WTC11 (cell line): ENCODE measurements at regions not wholly inside any gene's neighbourhood (a gene's known extent, or its start where the extent isn't known, plus 50 kb on each side); places are given as distances from the start of the nearest gene placed in this dataset.

Experiments used
- ATAC-seq: fragments of 200-7000 bp; cut with Tn5 transposase; 2 replicates; pipeline ENCODE4 v1.10.0; 2021; ENCODE audit warnings: mild to moderate bottlenecking, moderate library complexity
- CTCF ChIA-PET: fragments of 300-600 bp; sonication (Branson Sonifier 250); formaldehyde crosslinking; loops from one replicate; lab custom pipeline; 2021; ENCODE audit warnings: antibody characterized with exemption; lab: Charles Lee
- POLR2A ChIA-PET: fragments of 350-600 bp; sonication (Branson Sonifier 250); formaldehyde crosslinking; loops from one replicate; lab custom pipeline; 2021; ENCODE audit warnings: antibody characterized with exemption; lab: Charles Lee
- DNase-seq: peaks from one replicate; pipeline ENCODE4 v3.0.0; 2021; ENCODE audit warnings: low spot score
- H3K27ac Mint-ChIP-seq: 2 replicates; pipeline ENCODE4 v1.8.0; 2021; ENCODE audit warnings: mixed read lengths
- H3K27me3 Mint-ChIP-seq: 2 replicates; pipeline ENCODE4 v1.8.0; 2021; ENCODE audit warnings: low read depth, mild to moderate bottlenecking, moderate library complexity, mixed read lengths
- H3K36me3 Mint-ChIP-seq: 2 replicates; pipeline ENCODE4 v1.8.0; 2021; ENCODE audit warnings: mixed read lengths
- H3K4me1 Mint-ChIP-seq: 2 replicates; pipeline ENCODE4 v1.8.0; 2022; ENCODE audit warnings: mixed read lengths
- H3K4me3 Mint-ChIP-seq: 2 replicates; pipeline ENCODE4 v1.8.0; 2021; ENCODE audit warnings: mild to moderate bottlenecking, moderate library complexity, mixed read lengths
- H3K9me3 Mint-ChIP-seq: 2 replicates; pipeline ENCODE4 v1.8.0; 2021; ENCODE audit warnings: mixed read lengths
- AR ChIP-seq: fragments of 250-450 bp; sonication (Bioruptor Pico); IDR thresholded peaks from 2 replicates; pipeline ENCODE4 v1.9.0; 2021; ENCODE audit warnings: mild to moderate bottlenecking
- ELF4 ChIP-seq: sonication (generic); formaldehyde crosslinking; IDR thresholded peaks from 2 replicates; pipeline ENCODE4 v1.8.1; 2022; ENCODE audit warnings: low read depth, mild to moderate bottlenecking, moderate library complexity, missing genetic modification reagents
- FOXP1 ChIP-seq: sonication (generic); formaldehyde crosslinking; IDR thresholded peaks from 2 replicates; pipeline ENCODE4 v1.8.0; 2022; ENCODE audit warnings: missing genetic modification reagents, mild to moderate bottlenecking, moderate library complexity, borderline replicate concordance
- GABPB1 ChIP-seq: sonication (generic); formaldehyde crosslinking; IDR thresholded peaks from 2 replicates; pipeline ENCODE4 v1.8.1; 2023; ENCODE audit warnings: mild to moderate bottlenecking, missing genetic modification reagents
- GTF2I ChIP-seq: fragments of 250-450 bp; sonication (Bioruptor Pico); conservative IDR thresholded peaks from 2 replicates; pipeline ENCODE4 v1.4.0; 2021; ENCODE audit warnings: mild to moderate bottlenecking
- JAZF1 ChIP-seq: fragments of 250-450 bp; sonication (Bioruptor Pico); IDR thresholded peaks from 2 replicates; pipeline ENCODE4 v1.9.0; 2021; ENCODE audit warnings: moderate library complexity, mild to moderate bottlenecking, inconsistent platforms
- KAT7 ChIP-seq: sonication (generic); formaldehyde crosslinking; IDR thresholded peaks from 2 replicates; pipeline ENCODE4 v1.8.1; 2023; ENCODE audit warnings: missing genetic modification reagents, mild to moderate bottlenecking, borderline replicate concordance
- MXD4 ChIP-seq: fragments of 250-450 bp; sonication (Bioruptor Pico); IDR thresholded peaks from 2 replicates; pipeline ENCODE4 v1.8.0; 2021; ENCODE audit warnings: mild to moderate bottlenecking, moderate library complexity, borderline replicate concordance
- MYBL2 ChIP-seq: sonication (generic); formaldehyde crosslinking; IDR thresholded peaks from 2 replicates; pipeline ENCODE4 v1.8.1; 2023; ENCODE audit warnings: mild to moderate bottlenecking, moderate library complexity, missing genetic modification reagents
- NFATC4 ChIP-seq: fragments of 250-450 bp; sonication (Bioruptor Pico); IDR thresholded peaks from 2 replicates; pipeline ENCODE4 v1.9.0; 2021; ENCODE audit warnings: mild to moderate bottlenecking
- NR2C2 ChIP-seq: sonication (generic); formaldehyde crosslinking; IDR thresholded peaks from 2 replicates; pipeline ENCODE4 v1.8.0; 2022; ENCODE audit warnings: mild to moderate bottlenecking, missing genetic modification reagents
- NR3C1 ChIP-seq: sonication (generic); formaldehyde crosslinking; conservative IDR thresholded peaks from 2 replicates; pipeline ENCODE4 v1.8.1; 2023; ENCODE audit warnings: low read depth, mild to moderate bottlenecking, missing genetic modification reagents
- PRRX2 ChIP-seq: fragments of 250-450 bp; sonication (Bioruptor Pico); IDR thresholded peaks from 2 replicates; pipeline ENCODE4 v1.8.0; 2021; ENCODE audit warnings: mild to moderate bottlenecking
- RORB ChIP-seq: fragments of 250-450 bp; sonication (Bioruptor Pico); IDR thresholded peaks from 2 replicates; pipeline ENCODE4 v1.9.0; 2021; ENCODE audit warnings: mild to moderate bottlenecking
- SP1 ChIP-seq: sonication (generic); formaldehyde crosslinking; conservative IDR thresholded peaks from 2 replicates; pipeline ENCODE4 v1.8.1; 2022; ENCODE audit warnings: missing genetic modification reagents
- TCF7 ChIP-seq: sonication (generic); formaldehyde crosslinking; IDR thresholded peaks from 2 replicates; pipeline ENCODE4 v1.8.0; 2022; ENCODE audit warnings: mild to moderate bottlenecking, low read depth, missing genetic modification reagents, moderate library complexity
- TP53 ChIP-seq: sonication (generic); formaldehyde crosslinking; IDR thresholded peaks from 2 replicates; pipeline ENCODE4 v1.8.1; 2023; ENCODE audit warnings: mild to moderate bottlenecking, missing genetic modification reagents
- ZBTB21 ChIP-seq: sonication (generic); formaldehyde crosslinking; IDR thresholded peaks from 2 replicates; pipeline ENCODE4 v1.8.1; 2023; ENCODE audit warnings: mild to moderate bottlenecking, missing genetic modification reagents, borderline replicate concordance
- ZNF138 ChIP-seq: sonication (generic); formaldehyde crosslinking; conservative IDR thresholded peaks from 2 replicates; pipeline ENCODE4 v1.8.1; 2022; ENCODE audit warnings: mild to moderate bottlenecking, moderate library complexity, missing genetic modification reagents
- ZNF232 ChIP-seq: sonication (generic); formaldehyde crosslinking; IDR thresholded peaks from 2 replicates; pipeline ENCODE4 v1.8.0; 2022; ENCODE audit warnings: mild to moderate bottlenecking, missing genetic modification reagents
- ZNF396 ChIP-seq: fragments of 250-450 bp; sonication (Bioruptor Pico); IDR thresholded peaks from 2 replicates; pipeline ENCODE4 v1.8.0; 2021; ENCODE audit warnings: mild to moderate bottlenecking, moderate library complexity, borderline replicate concordance
- ZNF423 ChIP-seq: fragments of 250-450 bp; sonication (Bioruptor Pico); IDR thresholded peaks from 2 replicates; pipeline ENCODE4 v2.1.2; 2022; ENCODE audit warnings: mild to moderate bottlenecking, moderate library complexity
- TF ChIP-seq, protein P1 (sequence below): fragments of 250-450 bp; sonication (Bioruptor Pico); IDR thresholded peaks from 2 replicates; pipeline ENCODE4 v1.9.0; 2021; ENCODE audit warnings: mild to moderate bottlenecking
- TF ChIP-seq, protein P2 (sequence below): sonication (generic); formaldehyde crosslinking; conservative IDR thresholded peaks from 2 replicates; pipeline ENCODE4 v1.8.1; 2022; ENCODE audit warnings: mild to moderate bottlenecking, missing genetic modification reagents
- TF ChIP-seq, protein P3 (sequence below): sonication (generic); formaldehyde crosslinking; conservative IDR thresholded peaks from 2 replicates; pipeline ENCODE4 v1.8.1; 2023; ENCODE audit warnings: mild to moderate bottlenecking, low read depth, missing genetic modification reagents, moderate library complexity

GRCh38 chr1:208499026-208499425 is 254.8 kb upstream of the PLXNA2 start (continued):
- TF ChIP-seq, protein P1, sequence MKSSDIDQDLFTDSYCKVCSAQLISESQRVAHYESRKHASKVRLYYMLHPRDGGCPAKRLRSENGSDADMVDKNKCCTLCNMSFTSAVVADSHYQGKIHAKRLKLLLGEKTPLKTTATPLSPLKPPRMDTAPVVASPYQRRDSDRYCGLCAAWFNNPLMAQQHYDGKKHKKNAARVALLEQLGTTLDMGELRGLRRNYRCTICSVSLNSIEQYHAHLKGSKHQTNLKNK (CRISPR knock-in tag): no peak
- TF ChIP-seq GABPB1 (CRISPR knock-in tag): no peak
- TF ChIP-seq, all 79 proteins: peak for 0

DNA sequence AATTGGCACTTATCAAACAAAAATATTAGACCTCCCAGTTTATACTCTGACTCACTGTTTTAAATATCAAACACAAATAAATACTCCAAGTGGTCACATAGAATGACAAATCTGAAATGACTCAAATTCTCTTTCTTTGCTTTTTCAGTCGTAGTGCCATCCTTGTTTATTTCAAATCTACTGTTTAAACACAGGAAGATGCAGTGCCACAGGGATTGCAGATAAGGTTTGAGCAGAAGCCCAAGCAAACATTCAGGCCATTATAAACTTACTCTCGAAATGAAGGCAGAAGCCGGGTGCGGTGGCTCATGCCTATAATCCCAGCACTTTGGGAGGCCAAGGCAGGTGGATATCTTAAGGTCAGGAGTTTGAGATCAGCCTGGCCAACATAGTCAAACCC is 255.4 kb upstream of the PLXNA2 start:
- no peak for ATAC-seq
- no peak overlapping the region for H3K27ac Mint-ChIP-seq
- TF ChIP-seq RORB (CRISPR knock-in tag): no peak
- no peak for TF ChIP-seq ZNF396 (CRISPR knock-in tag)
- no peak for TF ChIP-seq AR (CRISPR knock-in tag)
- no peak for TF ChIP-seq ELF4 (CRISPR knock-in tag)
- TF ChIP-seq SP1: no peak
- no peak for TF ChIP-seq TCF7 (CRISPR knock-in tag)
- TF ChIP-seq, protein P1 (CRISPR knock-in tag): no peak
- no peak for TF ChIP-seq NR2C2 (CRISPR knock-in tag)
- no peak for TF ChIP-seq ZNF232 (CRISPR knock-in tag)
- no peak for TF ChIP-seq FOXP1 (CRISPR knock-in tag)
- no peak for TF ChIP-seq TP53 (CRISPR knock-in tag)
- TF ChIP-seq ZNF138 (CRISPR knock-in tag): no peak
- no peak for TF ChIP-seq MXD4 (CRISPR knock-in tag)
- TF ChIP-seq KAT7 (CRISPR knock-in tag): no peak
- TF ChIP-seq ZBTB21: no peak
- TF ChIP-seq, protein P2, sequence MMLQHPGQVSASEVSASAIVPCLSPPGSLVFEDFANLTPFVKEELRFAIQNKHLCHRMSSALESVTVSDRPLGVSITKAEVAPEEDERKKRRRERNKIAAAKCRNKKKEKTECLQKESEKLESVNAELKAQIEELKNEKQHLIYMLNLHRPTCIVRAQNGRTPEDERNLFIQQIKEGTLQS (CRISPR knock-in tag): no peak
- no peaks in the 10 kb centered on the region for H3K36me3 Mint-ChIP-seq
- no peak for DNase-seq
- H3K27me3 Mint-ChIP-seq: no peaks in the 10 kb centered on the region
- ChIA-PET CTCF (no interaction called here), POLR2A (no interaction called here)
- H3K4me3 Mint-ChIP-seq: no peak overlapping the region
- H3K9me3 Mint-ChIP-seq: no peaks in the 10 kb centered on the region
- peaks cover 7% of the 10 kb centered on the region for H3K4me1 Mint-ChIP-seq

- TF ChIP-seq ZNF423 (CRISPR knock-in tag): no peak
- TF ChIP-seq PRRX2: no peak
- no peak for TF ChIP-seq GTF2I (CRISPR knock-in tag)
- TF ChIP-seq MYBL2 (CRISPR knock-in tag): no peak
- TF ChIP-seq ZNF138 (CRISPR knock-in tag): no peak
- TF ChIP-seq NR3C1 (CRISPR knock-in tag): no peak
- no peak for TF ChIP-seq NFATC4
- no peak for TF ChIP-seq JAZF1
- no peak for TF ChIP-seq TP53 (CRISPR knock-in tag)
- no peak for TF ChIP-seq MXD4 (CRISPR knock-in tag)
- no peak for TF ChIP-seq ELF4 (CRISPR knock-in tag)
- TF ChIP-seq, protein P3, sequence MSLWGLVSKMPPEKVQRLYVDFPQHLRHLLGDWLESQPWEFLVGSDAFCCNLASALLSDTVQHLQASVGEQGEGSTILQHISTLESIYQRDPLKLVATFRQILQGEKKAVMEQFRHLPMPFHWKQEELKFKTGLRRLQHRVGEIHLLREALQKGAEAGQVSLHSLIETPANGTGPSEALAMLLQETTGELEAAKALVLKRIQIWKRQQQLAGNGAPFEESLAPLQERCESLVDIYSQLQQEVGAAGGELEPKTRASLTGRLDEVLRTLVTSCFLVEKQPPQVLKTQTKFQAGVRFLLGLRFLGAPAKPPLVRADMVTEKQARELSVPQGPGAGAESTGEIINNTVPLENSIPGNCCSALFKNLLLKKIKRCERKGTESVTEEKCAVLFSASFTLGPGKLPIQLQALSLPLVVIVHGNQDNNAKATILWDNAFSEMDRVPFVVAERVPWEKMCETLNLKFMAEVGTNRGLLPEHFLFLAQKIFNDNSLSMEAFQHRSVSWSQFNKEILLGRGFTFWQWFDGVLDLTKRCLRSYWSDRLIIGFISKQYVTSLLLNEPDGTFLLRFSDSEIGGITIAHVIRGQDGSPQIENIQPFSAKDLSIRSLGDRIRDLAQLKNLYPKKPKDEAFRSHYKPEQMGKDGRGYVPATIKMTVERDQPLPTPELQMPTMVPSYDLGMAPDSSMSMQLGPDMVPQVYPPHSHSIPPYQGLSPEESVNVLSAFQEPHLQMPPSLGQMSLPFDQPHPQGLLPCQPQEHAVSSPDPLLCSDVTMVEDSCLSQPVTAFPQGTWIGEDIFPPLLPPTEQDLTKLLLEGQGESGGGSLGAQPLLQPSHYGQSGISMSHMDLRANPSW (CRISPR knock-in tag): no peak
- H3K9me3 Mint-ChIP-seq: no peaks in the 10 kb centered on the region
- ChIA-PET CTCF (no interaction called here), POLR2A (no interaction called here)
- H3K4me3 Mint-ChIP-seq: no peak overlapping the region
- H3K36me3 Mint-ChIP-seq: no peaks in the 10 kb centered on the region
- no peaks in the 10 kb centered on the region for H3K27me3 Mint-ChIP-seq
- H3K4me1 Mint-ChIP-seq: peaks cover 9% of the 10 kb centered on the region
- ATAC-seq: no peak
- H3K27ac Mint-ChIP-seq: no peak overlapping the region
- DNase-seq: no peak
Measured at GRCh38 chr1:208500375-208500774, 256.2 kb upstream of the PLXNA2 start.
